NCI-H146 treated with DMSO at 0.1 percent for 48 hours (cell line): ENCODE measurements at regions not wholly inside any gene's neighbourhood (a gene's known extent, or its start where the extent isn't known, plus 50 kb on each side); places are given as distances from the start of the nearest gene placed in this dataset.

ENCODE experiments used
- DNase-seq: peaks from one replicate; lab custom pipeline; 2025; ENCODE audit not compliant: unreplicated experiment; lab: John Stamatoyannopoulos, UW

- DNase-seq: no peak
Measured at GRCh38 chr5:167440846-167441245, 850.6 kb upstream of the WWC1 start.

GRCh38 chr5:167442922-167443321 lies 848.5 kb upstream of the WWC1 start:
- no peak for DNase-seq

- no peak for DNase-seq
Measured at GRCh38 chr5:167447466-167448375, 843.7 kb upstream of the WWC1 start.

- no peak for DNase-seq
Measured at GRCh38 chr5:167448376-167448775, 843.1 kb upstream of the WWC1 start.

GRCh38 chr5:167451076-167451475 lies 840.4 kb upstream of the WWC1 start:
- no peak for DNase-seq

- DNase-seq: no peak
Measured at GRCh38 chr5:167452136-167452535, 839.3 kb upstream of the WWC1 start.

- no peak for DNase-seq
Measured at GRCh38 chr5:167453246-167454030, 838.0 kb upstream of the WWC1 start.

- no peak for DNase-seq
Measured at GRCh38 chr5:167458412-167458811, 833.0 kb upstream of the WWC1 start.

- DNase-seq: no peak
Measured at GRCh38 chr5:167460449-167461020, 830.9 kb upstream of the WWC1 start.

GRCh38 chr5:167463939-167464338 lies 827.5 kb upstream of the WWC1 start:
- DNase-seq: no peak

- DNase-seq: no peak
Measured at GRCh38 chr5:167466992-167467391, 824.5 kb upstream of the WWC1 start.

- no peak for DNase-seq
Measured at GRCh38 chr5:167472566-167473108, 818.8 kb upstream of the WWC1 start.

- DNase-seq: no peak
Measured at GRCh38 chr5:167478188-167478587, 813.3 kb upstream of the WWC1 start.

- DNase-seq: no peak
Measured at GRCh38 chr5:167479779-167480178, 811.7 kb upstream of the WWC1 start.

- DNase-seq: no peak
Measured at GRCh38 chr5:167481345-167481744, 810.1 kb upstream of the WWC1 start.

GRCh38 chr5:167482555-167482954 lies 808.9 kb upstream of the WWC1 start:
- no peak for DNase-seq

- no peak for DNase-seq
Measured at GRCh38 chr5:167485061-167485774, 806.2 kb upstream of the WWC1 start.

GRCh38 chr5:167488371-167488770 lies 803.1 kb upstream of the WWC1 start:
- DNase-seq: no peak

- DNase-seq: no peak
Measured at GRCh38 chr5:167489202-167489601, 802.2 kb upstream of the WWC1 start.

GRCh38 chr5:167503926-167504720 lies 787.3 kb upstream of the WWC1 start:
- no peak for DNase-seq
